ENCODE measurements at regions not wholly inside any gene's neighbourhood (a gene's known extent, or its start where the extent isn't known, plus 50 kb on each side); places are given as distances from the start of the nearest gene placed in this dataset.
A peak's percentile ranks its signal among the peaks of the same experiment; 100 is the strongest.

- peak; percentile 87 for DNase-seq
These were observed 154.1 kb upstream of the POU2AF2 start for GRCh38 chr11:111091321-111091938.

DNA sequence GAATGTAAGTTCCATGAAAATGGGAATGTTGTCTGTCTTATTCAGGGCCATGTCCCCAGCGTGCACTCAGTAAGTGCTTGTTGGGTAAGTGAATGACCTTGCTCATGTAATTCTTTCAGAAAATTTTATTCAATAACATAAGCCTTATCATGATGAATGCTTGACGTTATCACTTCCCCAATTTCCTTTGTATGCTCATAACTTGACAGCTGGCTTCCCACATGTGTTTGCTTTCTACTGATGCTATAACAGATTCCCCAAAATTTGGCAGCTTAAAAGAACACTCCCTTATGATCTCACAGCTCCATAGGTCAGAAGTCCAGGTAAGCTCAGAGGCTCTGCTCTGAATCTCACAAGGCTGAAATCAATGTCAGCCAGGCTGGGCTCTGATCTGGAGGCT lies 155.8 kb upstream of the POU2AF2 start:
- no peak for DNase-seq

GRCh38 chr11:111088847-111089355 lies 156.6 kb upstream of the POU2AF2 start:
- DNase-seq: no peak

DNA sequence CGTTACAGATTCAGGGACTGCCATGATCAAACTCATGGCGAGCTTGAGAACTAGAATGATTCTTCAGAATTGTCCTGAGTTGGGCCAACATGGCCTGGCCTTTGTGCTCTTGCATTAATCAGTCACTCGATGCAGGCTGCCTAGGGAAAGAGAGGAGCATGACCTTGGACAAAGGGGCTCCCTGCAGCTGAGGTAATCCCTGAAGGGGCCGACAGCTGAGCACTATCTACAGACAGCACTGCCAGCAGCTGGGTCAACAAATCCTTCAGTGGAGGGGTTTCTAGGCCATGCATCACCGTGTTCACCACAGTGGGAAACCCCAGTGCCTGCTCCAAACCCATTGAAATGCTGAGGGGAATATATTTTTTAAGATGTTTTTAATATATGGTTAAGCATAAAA lies 159.5 kb upstream of the POU2AF2 start:
- peak; percentile 58 for DNase-seq

- DNase-seq: no peak
These were observed 162.9 kb upstream of the POU2AF2 start for GRCh38 chr11:111082664-111083063.

- DNase-seq: peak; percentile 78
These were observed 164.5 kb upstream of the POU2AF2 start for GRCh38 chr11:111081021-111081511.

GRCh38 chr11:111077530-111078322 lies 167.8 kb upstream of the POU2AF2 start:
- DNase-seq: no peak

DNA sequence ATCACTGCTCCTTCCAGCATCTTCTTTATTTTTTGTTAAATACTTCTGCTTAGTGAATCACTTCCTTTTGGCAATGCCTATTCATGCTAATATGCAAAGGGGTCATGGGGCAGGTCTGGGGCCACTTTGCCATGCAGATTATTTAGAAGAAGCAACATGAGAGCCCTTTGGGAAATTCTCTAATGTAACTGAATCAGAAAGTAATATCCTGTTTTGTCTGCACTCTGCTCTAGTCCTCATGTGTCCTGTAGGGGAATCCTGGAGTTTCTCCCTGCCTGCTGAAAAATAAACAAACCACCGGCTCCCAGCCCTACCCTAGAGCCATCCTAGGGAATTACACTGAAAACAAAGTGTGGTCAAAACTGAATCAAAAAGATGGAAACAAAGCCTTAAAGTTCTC lies 176.5 kb upstream of the POU2AF2 start:
- no peak for DNase-seq

- DNase-seq: no peak
These were observed 177.5 kb upstream of the POU2AF2 start for GRCh38 chr11:111067994-111068393.

- no peak for DNase-seq
These were observed 178.7 kb upstream of the POU2AF2 start for GRCh38 chr11:111066846-111067245.

DNA sequence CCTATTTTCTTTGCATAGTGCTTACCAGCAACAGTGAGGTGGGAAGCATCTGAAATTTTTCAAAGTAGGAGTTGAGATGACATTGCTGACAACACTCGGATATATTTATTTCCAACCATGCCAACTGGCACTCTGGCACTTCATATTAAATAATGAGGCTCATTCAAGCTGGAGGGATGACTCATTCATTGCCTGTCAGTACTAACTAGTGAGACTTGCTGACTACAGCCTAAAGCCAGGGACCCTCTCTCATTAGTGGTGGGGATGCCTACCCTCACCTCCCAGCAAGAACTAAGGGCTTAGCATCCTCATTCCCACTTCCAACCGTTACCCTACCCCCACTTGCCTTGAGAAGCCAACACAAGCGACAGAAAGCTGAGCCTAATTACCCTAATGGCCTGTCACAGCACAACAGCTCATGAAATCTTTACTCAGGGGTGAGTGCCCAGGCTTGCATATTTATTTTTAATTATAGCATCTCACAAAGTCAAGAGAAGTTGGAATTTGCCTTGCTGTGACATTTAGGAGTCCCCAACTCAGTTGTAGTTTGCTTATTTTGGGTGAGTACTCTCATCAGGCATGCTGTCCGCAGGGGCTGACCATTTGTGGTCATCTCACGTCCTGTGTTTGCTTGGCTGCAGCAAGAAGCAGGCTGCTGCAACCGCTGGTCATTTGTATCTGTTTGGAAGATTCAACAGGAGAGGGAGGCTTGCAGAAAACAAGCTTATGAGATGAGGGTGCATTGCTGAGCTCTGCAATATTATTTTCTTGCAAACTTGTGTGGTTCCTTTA lies 181.6 kb upstream of the POU2AF2 start:
- DNase-seq: no peak

DNA sequence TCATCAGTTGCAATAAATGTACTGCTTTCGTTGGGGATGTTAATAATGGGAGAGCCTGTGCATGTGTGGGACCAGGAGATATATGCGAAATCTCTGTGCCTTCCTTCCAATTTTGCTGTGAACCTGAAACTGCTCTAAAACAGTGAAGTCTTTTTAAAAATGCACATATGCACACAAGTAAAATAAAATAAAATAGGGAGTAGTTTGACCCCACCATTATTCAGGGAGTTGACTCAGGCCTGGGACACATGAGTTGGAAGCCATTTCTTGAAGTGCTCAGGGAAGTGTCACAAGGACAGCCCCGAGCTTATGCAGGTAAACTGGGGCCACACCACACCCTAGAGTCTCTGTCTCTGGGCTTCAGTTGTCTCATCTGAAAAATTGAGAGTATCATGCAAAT lies 183.1 kb upstream of the POU2AF2 start:
- DNase-seq: no peak

- no peak for DNase-seq
These were observed 185.8 kb upstream of the POU2AF2 start for GRCh38 chr11:111059726-111060125.

DNA sequence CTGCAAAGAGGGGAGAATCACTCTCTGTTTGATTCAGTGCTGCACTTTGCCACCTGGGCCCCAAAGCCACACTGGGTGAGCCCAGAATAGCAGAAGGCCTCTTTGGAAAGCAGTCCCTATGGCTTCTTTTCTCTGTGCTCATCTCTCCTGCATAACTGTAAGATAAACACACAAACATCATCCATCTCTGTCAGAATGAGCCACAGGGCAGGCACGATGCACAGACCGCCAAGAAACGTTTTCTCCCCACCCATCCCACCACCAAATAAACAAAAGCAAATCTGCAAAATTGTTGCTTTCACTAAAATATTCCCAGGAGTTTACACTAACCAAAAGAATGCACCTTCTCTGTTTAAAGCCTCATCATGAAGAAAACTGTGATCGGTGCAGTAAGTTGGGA lies 196.4 kb upstream of the POU2AF2 start:
- DNase-seq: no peak

DNA sequence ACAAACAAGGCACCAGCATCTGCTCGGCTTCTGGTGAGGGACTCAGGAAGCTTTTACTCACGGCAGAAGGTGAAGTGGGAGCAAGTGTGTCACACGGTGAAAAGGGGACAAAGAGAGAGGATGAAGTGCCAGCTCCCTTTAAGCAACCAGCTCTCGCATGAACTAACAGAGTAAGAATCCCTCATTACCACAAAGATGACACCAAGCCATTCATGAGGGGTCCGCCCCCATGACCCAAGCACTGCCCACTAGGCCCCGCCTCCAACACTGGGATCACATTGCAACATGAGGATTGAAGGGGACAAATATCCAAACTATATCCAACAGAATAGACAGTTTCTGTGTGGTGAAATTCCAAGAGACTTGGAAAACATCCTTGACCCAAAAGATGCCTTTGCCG lies 198.2 kb upstream of the POU2AF2 start:
- DNase-seq: no peak

- DNase-seq: no peak
These were observed 199.2 kb upstream of the POU2AF2 start for GRCh38 chr11:111046291-111046690.

DNA sequence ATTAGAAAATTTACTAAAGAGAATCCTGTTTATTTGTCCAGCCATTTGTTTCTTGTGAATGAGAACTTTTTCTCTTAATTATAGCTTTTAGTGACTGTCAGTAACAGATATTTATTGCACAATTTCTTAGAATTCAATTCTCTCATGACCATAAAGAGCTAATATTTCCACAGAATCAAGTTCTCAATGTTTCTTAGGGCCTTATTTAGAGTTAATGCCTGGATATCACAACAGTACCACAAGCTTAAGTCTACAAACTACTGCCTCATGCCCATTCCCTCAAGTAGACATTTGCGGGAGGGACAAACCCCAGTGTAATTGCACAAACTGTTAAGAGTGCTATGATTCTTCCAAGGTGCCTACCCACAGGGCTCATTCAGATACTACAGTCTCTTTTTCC lies 199.7 kb upstream of the POU2AF2 start:
- no peak for DNase-seq

DNA sequence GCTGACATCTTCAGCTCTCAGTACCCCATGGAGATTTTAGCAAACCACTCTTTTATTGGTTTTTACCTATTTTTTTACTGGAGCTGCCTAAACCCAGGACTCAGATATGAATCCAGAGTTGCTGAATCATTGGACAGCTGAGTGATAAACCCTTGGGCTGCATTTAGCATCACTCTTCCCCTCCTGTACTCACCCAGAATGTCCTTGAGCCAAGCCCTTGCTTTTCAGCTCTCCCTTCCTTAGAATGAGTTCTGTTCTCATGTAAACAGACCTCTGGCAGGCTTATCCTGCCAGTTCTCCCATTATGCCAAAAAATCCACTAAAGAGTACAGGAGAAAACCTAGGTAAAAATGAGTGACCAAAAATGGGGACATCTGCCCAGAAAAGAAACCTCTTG lies 200.1 kb upstream of the POU2AF2 start:
- no peak for DNase-seq

DNA sequence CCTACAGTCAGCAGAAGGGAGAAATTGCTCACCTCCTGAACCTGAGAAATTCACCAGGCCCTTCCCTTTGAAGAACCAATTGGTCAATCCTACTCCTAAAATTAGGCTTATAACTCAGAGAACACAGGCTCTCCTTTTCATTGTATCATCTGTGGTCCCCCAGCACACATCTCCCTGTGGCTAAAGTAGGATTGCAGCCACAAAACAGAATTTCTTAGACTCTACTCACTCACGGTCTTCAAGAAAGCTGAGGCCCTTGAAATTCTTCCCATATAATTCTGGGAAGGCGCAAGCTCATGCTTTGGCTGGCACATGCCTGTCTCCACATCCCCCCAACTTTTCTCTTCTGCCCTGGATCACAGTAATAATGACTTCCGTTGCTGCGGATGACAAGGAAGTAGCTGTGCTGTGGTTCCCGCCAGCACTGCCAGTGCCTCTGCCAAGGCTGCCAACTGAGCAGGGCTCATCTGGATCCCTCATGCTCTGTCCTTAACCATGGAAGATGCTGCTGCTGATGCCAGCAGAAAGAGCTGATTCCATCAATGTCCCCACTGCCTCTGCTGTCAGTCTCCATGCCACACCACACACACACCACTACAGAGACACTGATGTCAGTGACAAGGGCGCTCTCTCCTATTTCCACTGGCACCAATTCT lies 200.6 kb upstream of the POU2AF2 start:
- DNase-seq: no peak

GRCh38 chr11:111039982-111040381 lies 205.5 kb upstream of the POU2AF2 start:
- DNase-seq: no peak

GRCh38 chr11:111035746-111036145 lies 209.8 kb upstream of the POU2AF2 start:
- no peak for DNase-seq

- DNase-seq: no peak
These were observed 219.3 kb upstream of the POU2AF2 start for GRCh38 chr11:111026241-111026640.
